Suprapubic skin (tissue), 4 donors: ENCODE measurements at regions not wholly inside any gene's neighbourhood (a gene's known extent, or its start where the extent isn't known, plus 50 kb on each side); places are given as distances from the start of the nearest gene placed in this dataset.
"Not testable (repeated sequence)": the region's sequence is repeated elsewhere in the genome, so short reads cannot be mapped to it uniquely, and the experiment has no call there.

Source experiments
- DNase-seq, 2 donors: peaks; one replicate each; pipeline ENCODE4 v3.0.0-alpha.2; 2019; ENCODE audit warnings: low spot score in 2 of 2
- H3K27ac ChIP-seq: fragments of 200-600 bp; sonication (generic); one replicate; pipeline ENCODE4 v1.5.1; 2019
- H3K27me3 ChIP-seq: fragments of 200-600 bp; sonication (generic); one replicate; pipeline ENCODE4 v1.5.1; 2019
- H3K36me3 ChIP-seq: fragments of 200-600 bp; sonication (generic); one replicate; pipeline ENCODE4 v1.5.1; 2019
- H3K4me1 ChIP-seq: fragments of 200-600 bp; sonication (generic); one replicate; pipeline ENCODE4 v1.5.1; 2019
- H3K4me3 ChIP-seq: fragments of 200-600 bp; sonication (generic); one replicate; pipeline ENCODE4 v1.5.1; 2019; ENCODE audit warnings: mild to moderate bottlenecking
- H3K9me3 ChIP-seq: fragments of 200-600 bp; sonication (generic); one replicate; pipeline ENCODE4 v1.5.1; 2019
- CTCF ChIP-seq, 2 donors: fragments of 200-600 bp in 1 of 2; fragments of 450-650 bp in 1 of 2; sonication (generic) in 1 of 2; IDR thresholded peaks; one replicate each; pipeline ENCODE4 v1.5.1; 2016 to 2019; ENCODE audit warnings: antibody characterized with exemption in 2 of 2, mild to moderate bottlenecking in 1 of 2, moderate library complexity in 1 of 2
- EP300 ChIP-seq: sonication (generic); formaldehyde crosslinking; IDR thresholded peaks from one replicate; pipeline ENCODE4 v1.6.1; 2017; ENCODE audit warnings: antibody characterized with exemption
- POLR2A ChIP-seq, 2 donors: fragments of 450-650 bp; IDR thresholded peaks; one replicate each; pipeline ENCODE4 v1.6.1; 2017; ENCODE audit warnings: antibody characterized with exemption in 2 of 2, mild to moderate bottlenecking in 2 of 2, moderate library complexity in 2 of 2
- POLR2AphosphoS5 ChIP-seq, 3 donors: sonication (generic); formaldehyde crosslinking; IDR thresholded peaks; one replicate each; pipeline ENCODE4 v1.6.1; 2017; ENCODE audit warnings: antibody characterized with exemption in 3 of 3
- WGBS: methylation state at CpG from one replicate; pipeline ENCODE4 v1.1.5; 2018; 5-methylcytosine and 5-hydroxymethylcytosine counted together

GRCh38 chr5:32534041-32534440, 51.3 kb upstream of the SUB1 start:
- DNase-seq: no peak
- Histone ChIP-seq H3K36me3 (no peaks in the 10 kb centered on the region), H3K27ac (no peak overlapping the region), H3K4me3 (no peak overlapping the region), H3K9me3 (no peaks in the 10 kb centered on the region), H3K27me3 (no peaks in the 10 kb centered on the region), H3K4me1 (peaks cover 8% of the 10 kb centered on the region)
- no peak for TF ChIP-seq POLR2AphosphoS5 (IDR thresholded peaks at IDR 0.05)
- TF ChIP-seq EP300: no peak
- no peak for TF ChIP-seq POLR2A (IDR thresholded peaks at IDR 0.05)
- TF ChIP-seq CTCF (IDR thresholded peaks at IDR 0.05): no peak
- WGBS: 20% methylated on average over 1 of the region's 1 CpG

- Histone ChIP-seq H3K4me1 (peaks cover 8% of the 10 kb centered on the region), H3K27ac (no peak overlapping the region), H3K27me3 (no peaks in the 10 kb centered on the region), H3K36me3 (no peaks in the 10 kb centered on the region), H3K4me3 (no peak overlapping the region), H3K9me3 (no peaks in the 10 kb centered on the region)
- no peak for DNase-seq
- no peak for TF ChIP-seq CTCF (IDR thresholded peaks at IDR 0.05)
- TF ChIP-seq POLR2A (IDR thresholded peaks at IDR 0.05): no peak
- no peak for TF ChIP-seq EP300
- TF ChIP-seq POLR2AphosphoS5 (IDR thresholded peaks at IDR 0.05): no peak
- 22% methylated on average over 7 of the region's 8 CpGs for WGBS
Observed at GRCh38 chr5:32531885-32532520, 53.4 kb upstream of the SUB1 start.

- not testable (repeated sequence) for H3K9me3 ChIP-seq, DNase-seq, H3K36me3 ChIP-seq, H3K4me3 ChIP-seq, H3K27me3 ChIP-seq, H3K4me1 ChIP-seq, H3K27ac ChIP-seq
- 93% methylated on average over 3 of the region's 3 CpGs for WGBS
Observed at GRCh38 chr5:32527321-32527720, 58.0 kb upstream of the SUB1 start.

- H3K27me3 ChIP-seq: no peaks in the 10 kb centered on the region
Observed at GRCh38 chr5:32526810-32527209, 58.5 kb upstream of the SUB1 start.

GRCh38 chr5:32523625-32524024, 61.7 kb upstream of the SUB1 start:
- DNase-seq: no peak
- H3K4me1 ChIP-seq: no peaks in the 10 kb centered on the region
- TF ChIP-seq CTCF (IDR thresholded peaks at IDR 0.05): no peak
- TF ChIP-seq POLR2A (IDR thresholded peaks at IDR 0.05): no peak
- TF ChIP-seq EP300: no peak
- H3K9me3 ChIP-seq: no peaks in the 10 kb centered on the region
- H3K27ac ChIP-seq: no peak overlapping the region
- no peaks in the 10 kb centered on the region for H3K27me3 ChIP-seq
- H3K36me3 ChIP-seq: no peaks in the 10 kb centered on the region
- 82% methylated on average over 7 of the region's 7 CpGs for WGBS
- no peak overlapping the region for H3K4me3 ChIP-seq

More at GRCh38 chr5:32526810-32527209, 58.5 kb upstream of the SUB1 start:
- no peak for TF ChIP-seq POLR2AphosphoS5 (IDR thresholded peaks at IDR 0.05)
- TF ChIP-seq EP300: no peak
- no peaks in the 10 kb centered on the region for H3K36me3 ChIP-seq
- H3K27ac ChIP-seq: no peak overlapping the region
- no peak overlapping the region for H3K4me3 ChIP-seq
- no peak for DNase-seq
- WGBS: 50% methylated on average over 1 of the region's 1 CpG
- peaks cover 8% of the 10 kb centered on the region for H3K4me1 ChIP-seq
- no peaks in the 10 kb centered on the region for H3K9me3 ChIP-seq

- Histone ChIP-seq H3K27ac (no peak overlapping the region), H3K4me3 (no peak overlapping the region)
- TF ChIP-seq CTCF (IDR thresholded peaks at IDR 0.05): no peak
- no peak for TF ChIP-seq POLR2A (IDR thresholded peaks at IDR 0.05)
- no peak for TF ChIP-seq POLR2AphosphoS5 (IDR thresholded peaks at IDR 0.05)
- no peak for TF ChIP-seq EP300
Observed at GRCh38 chr5:32522429-32523143, 62.8 kb upstream of the SUB1 start.

More at GRCh38 chr5:32522429-32523143, 62.8 kb upstream of the SUB1 start:
- WGBS: 72% methylated on average over 28 of the region's 28 CpGs
- no peaks in the 10 kb centered on the region for H3K9me3 ChIP-seq
- no peaks in the 10 kb centered on the region for H3K4me1 ChIP-seq
- no peaks in the 10 kb centered on the region for H3K27me3 ChIP-seq
- no peaks in the 10 kb centered on the region for H3K36me3 ChIP-seq
- DNase-seq: no peak
